ENCODE measurements at regions not wholly inside any gene's neighbourhood (a gene's known extent, or its start where the extent isn't known, plus 50 kb on each side); places are given as distances from the start of the nearest gene placed in this dataset.

DNA sequence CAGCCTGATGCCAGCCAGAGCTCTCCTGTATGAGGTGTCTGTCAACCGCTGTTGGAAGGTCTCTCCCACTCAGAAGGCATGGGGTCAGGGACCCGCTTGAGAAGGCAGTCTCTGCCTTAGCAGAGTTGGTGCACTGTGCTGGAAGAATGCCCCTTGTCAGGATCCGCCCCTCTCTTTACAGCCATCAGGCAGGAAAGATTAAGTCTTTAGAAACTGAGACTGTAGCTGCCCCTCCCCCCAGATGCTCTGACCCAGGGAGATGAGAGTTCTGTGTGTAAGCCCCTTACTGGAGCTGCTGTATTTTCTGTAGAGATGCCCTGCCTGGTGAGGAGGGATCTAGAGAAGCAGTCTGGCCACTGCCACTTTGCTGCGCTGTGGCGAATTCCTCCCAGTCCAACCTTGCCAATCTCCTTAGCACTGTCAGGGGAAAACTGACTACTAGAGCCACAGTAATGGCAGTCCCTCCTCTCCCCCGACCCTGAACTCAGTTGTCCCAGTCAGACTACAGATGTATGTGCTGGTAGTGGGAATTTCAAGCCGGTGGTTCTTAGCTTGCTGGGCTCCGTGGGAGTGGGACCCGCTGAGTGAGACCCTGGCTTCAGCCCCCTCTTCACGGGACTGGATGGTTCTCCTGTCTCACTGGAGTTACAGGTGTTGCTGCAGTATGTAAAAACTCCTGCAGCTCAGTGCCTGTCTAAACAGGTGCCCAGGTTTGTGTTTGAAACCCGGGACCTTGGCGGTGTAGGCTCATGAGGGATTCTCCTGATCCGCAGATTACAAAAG, 285.5 kb upstream of the ZWINT start:
- TF ChIP-seq ARNTL (CRISPR knock-in tag; IDR thresholded peaks at IDR 0.05; ENCODE audit: borderline replicate concordance, low read depth) (no peak), ISL1 (CRISPR knock-in tag; IDR thresholded peaks at IDR 0.05) (no peak), SNAI2 (CRISPR knock-in tag; IDR thresholded peaks at IDR 0.05) (no peak), BACH2 (CRISPR knock-in tag; IDR thresholded peaks at IDR 0.05; ENCODE audit: borderline replicate concordance) (no peak), TOX (CRISPR knock-in tag; IDR thresholded peaks at IDR 0.05; ENCODE audit: borderline replicate concordance) (no peak), OSR1 (CRISPR knock-in tag; IDR thresholded peaks at IDR 0.05) (no peak), ZFP3 (CRISPR knock-in tag; IDR thresholded peaks at IDR 0.05) (no peak), ZC3H10 (CRISPR knock-in tag; IDR thresholded peaks at IDR 0.05) (no peak), CREB5 (CRISPR knock-in tag; IDR thresholded peaks at IDR 0.05; ENCODE audit: low read depth) (no peak)
- ATAC-seq: no peak

- no peak for ATAC-seq
- TF ChIP-seq ISL1 (CRISPR knock-in tag; IDR thresholded peaks at IDR 0.05): no peak
- no peak for TF ChIP-seq ZFP3 (CRISPR knock-in tag; IDR thresholded peaks at IDR 0.05)
- no peak for TF ChIP-seq POU6F1 (CRISPR knock-in tag; IDR thresholded peaks at IDR 0.05; ENCODE audit: borderline replicate concordance, low read depth)
- no peak for TF ChIP-seq CREB5 (CRISPR knock-in tag; IDR thresholded peaks at IDR 0.05; ENCODE audit: low read depth)
- TF ChIP-seq CSRNP3 (CRISPR knock-in tag; IDR thresholded peaks at IDR 0.05): no peak
- no peak for TF ChIP-seq TCF4 (CRISPR knock-in tag; IDR thresholded peaks at IDR 0.05; ENCODE audit: borderline replicate concordance)
- TF ChIP-seq ZNF565 (CRISPR knock-in tag; conservative IDR thresholded peaks at IDR 0.05; ENCODE audit: low read depth): no peak
- TF ChIP-seq ZFP30 (CRISPR knock-in tag; IDR thresholded peaks at IDR 0.05): no peak
- TF ChIP-seq RARB (CRISPR knock-in tag; IDR thresholded peaks at IDR 0.05): no peak
- no peak for TF ChIP-seq ESRRG (CRISPR knock-in tag; IDR thresholded peaks at IDR 0.05)
Observed at GRCh38 chr10:56633876-56634452, 272.9 kb upstream of the ZWINT start.

- TF ChIP-seq ZNF70 (CRISPR knock-in tag; IDR thresholded peaks at IDR 0.05): no peak
- no peak for TF ChIP-seq POU6F1 (CRISPR knock-in tag; IDR thresholded peaks at IDR 0.05; ENCODE audit: borderline replicate concordance, low read depth)
- no peak for ATAC-seq
Observed at GRCh38 chr10:56632537-56632936, 271.5 kb upstream of the ZWINT start.

DNA sequence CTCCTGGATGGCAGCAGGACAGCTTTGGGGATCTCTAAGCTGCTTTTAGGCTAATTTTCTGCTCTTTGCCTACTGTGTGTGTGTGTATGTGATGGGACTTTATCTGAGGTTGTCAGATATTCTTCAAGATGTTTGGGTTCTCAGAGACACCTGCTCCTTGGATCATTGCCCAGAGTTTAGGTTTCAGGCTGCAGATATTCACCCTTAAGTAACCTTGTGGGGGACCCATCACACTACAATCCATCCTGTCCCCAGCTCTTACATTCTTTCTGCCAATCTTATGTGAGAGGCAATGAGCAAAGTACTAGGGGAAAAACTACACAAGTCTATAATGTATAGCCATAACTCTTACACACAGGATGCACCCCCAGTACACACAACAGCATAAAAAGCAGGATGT, 263.0 kb upstream of the ZWINT start:
- TF ChIP-seq TCF4 (CRISPR knock-in tag; IDR thresholded peaks at IDR 0.05; ENCODE audit: borderline replicate concordance) (no peak), ZC3H10 (CRISPR knock-in tag; IDR thresholded peaks at IDR 0.05) (no peak), ZFP3 (CRISPR knock-in tag; IDR thresholded peaks at IDR 0.05) (no peak), PATZ1 (CRISPR knock-in tag; IDR thresholded peaks at IDR 0.05; ENCODE audit: borderline replicate concordance) (no peak)
- ATAC-seq: no peak
